CD1c-positive myeloid dendritic cell (primary cell): ENCODE measurements at regions not wholly inside any gene's neighbourhood (a gene's known extent, or its start where the extent isn't known, plus 50 kb on each side); places are given as distances from the start of the nearest gene placed in this dataset.
"Not testable (repeated sequence)": the region's sequence is repeated elsewhere in the genome, so short reads cannot be mapped to it uniquely, and the experiment has no call there.

Source experiments
- DNase-seq: peaks from one replicate; pipeline ENCODE4 v3.0.0-alpha.2; 2016; ENCODE audit errors: extremely low spot score

DNA sequence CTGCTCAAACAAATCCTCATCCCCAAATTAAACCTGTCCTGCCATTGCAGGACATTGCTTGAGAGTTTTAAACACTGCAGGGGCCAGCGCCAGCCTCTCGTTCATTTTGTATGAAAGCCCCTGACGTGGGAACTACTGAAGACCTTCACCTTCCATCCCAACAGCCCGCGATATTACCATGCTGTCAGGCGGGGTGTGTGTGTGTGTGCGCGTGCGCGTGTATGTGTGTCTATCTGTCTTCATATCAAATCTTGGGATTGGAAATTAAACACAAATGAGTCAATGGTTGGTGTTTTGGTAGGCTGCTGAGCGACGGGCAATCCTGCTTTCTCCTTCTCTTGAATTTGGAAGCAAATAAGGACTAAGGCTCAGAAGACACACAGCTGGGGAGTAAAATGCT, 776.9 kb downstream of the TBC1D22A start:
- no peak for DNase-seq

DNA sequence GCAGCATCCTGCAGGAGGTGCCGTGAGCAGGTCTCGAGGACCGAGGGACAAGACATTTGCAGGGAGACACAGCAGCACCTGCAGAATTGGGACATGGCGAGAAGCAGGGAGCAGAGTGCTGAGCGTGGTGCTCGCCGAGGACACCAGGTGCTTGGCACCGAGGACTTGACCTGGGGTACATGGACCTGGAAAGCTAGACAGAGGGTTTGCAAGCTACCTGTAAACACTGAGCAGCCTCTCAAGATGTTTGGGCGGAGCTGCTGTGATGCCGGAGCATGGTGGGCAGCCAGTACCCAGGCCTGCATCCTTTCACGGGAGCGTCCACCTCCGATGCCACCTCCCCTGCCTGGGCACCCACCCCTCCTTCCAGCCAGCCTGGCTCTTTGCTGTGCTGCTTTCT, 773.2 kb downstream of the TBC1D22A start:
- DNase-seq = no peak

GRCh38 chr22:47534804-47535410, 772.5 kb downstream of the TBC1D22A start:
- DNase-seq = no peak

- no peak for DNase-seq
Observed at GRCh38 chr22:47533961-47534803, 771.7 kb downstream of the TBC1D22A start.

DNA sequence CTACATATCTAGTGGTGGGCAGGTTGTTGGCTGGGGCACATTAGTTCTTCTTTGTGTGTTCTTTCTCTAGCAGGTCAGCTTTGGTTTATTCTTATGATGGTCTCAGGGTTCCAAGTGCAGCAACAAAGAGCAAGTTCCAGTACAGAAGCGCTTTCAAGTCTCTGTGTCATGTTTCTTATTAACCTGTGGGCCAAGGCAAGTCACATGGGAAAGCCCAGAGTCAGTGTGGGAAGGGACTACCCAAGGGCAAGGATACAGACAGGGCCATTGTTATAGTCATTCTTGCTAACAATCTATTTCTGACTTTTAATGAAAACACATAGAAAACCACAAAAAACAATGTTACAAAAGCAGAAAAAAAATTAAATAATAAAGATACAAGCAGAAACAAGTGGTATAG, 754.6 kb downstream of the TBC1D22A start:
- no peak for DNase-seq

GRCh38 chr22:47515384-47516125, 753.1 kb downstream of the TBC1D22A start:
- DNase-seq = no peak

- no peak for DNase-seq
Observed at GRCh38 chr22:47512617-47513016, 750.2 kb downstream of the TBC1D22A start.

DNA sequence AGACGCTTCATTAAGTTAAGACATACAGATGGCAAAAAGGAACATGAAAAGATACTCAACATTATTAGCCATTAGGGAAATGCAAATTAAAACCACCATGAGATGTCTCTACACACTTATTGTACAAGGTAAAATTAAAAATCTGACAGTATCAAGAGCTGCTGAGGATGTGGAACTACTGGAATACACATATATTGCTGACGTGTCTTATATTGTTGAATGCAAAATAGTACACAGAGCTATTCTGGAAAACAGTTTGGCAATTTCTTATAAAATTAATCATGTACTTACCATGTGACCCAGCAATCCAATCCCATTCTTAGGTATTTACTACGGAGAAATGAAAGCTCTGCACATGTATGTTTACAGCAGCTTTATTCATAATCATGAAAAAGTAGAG, 742.5 kb downstream of the TBC1D22A start:
- no peak for DNase-seq

GRCh38 chr22:47498969-47499495, 736.6 kb downstream of the TBC1D22A start:
- no peak for DNase-seq

- no peak for DNase-seq
Observed at GRCh38 chr22:47497666-47498065, 735.2 kb downstream of the TBC1D22A start.

DNA sequence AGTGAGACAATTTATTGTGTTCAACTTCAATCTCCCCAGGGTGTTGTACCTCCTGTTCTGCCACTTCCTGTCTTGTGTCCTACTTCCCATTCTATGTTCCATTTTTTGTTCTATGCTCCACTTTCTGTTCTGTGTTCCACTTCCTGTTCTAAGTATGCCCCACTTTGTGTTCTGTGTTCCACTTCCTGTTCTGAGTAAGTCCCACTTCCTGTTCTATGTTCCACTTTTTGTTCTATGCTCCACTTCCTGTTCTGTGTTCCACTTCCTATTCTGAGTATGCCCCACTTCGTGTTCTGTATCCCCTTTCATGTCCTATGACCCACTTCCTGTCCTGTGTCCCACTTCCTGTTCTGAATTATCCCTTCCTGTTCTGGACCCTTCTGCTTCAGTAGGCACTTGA, 732.7 kb downstream of the TBC1D22A start:
- DNase-seq = peak; percentile 51

- DNase-seq = not testable (repeated sequence)
Observed at GRCh38 chr22:47488131-47488530, 725.7 kb downstream of the TBC1D22A start.

- DNase-seq = no peak
Observed at GRCh38 chr22:47486569-47487312, 724.3 kb downstream of the TBC1D22A start.

DNA sequence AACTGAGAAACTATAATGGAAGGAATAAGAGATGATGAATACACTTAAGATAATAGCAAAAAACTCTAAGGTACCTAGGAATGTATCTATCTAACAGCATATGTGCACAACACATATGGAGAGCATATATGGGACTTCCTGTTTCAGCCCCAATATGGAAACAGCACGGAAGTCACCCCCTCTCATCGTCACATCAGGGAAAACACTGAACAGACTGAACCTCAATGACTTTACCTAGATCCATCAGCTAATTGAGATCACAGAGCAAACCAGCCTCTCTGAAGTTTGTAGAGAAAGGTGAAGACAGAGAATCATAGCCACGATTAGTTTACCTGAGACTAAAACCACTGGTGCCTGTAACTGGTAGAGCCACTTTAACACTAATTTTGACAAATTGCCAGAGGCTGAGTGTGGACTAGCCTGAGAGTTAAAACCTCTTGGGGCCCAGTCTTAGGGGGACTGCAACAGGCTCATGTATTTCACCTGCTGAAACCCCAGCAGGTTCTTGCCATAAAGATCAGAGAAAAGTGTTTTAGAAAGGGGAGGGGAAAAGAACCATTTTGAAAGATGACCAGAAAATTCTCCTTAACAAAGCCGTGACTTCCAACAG, 722.6 kb downstream of the TBC1D22A start:
- no peak for DNase-seq

GRCh38 chr22:47476231-47476630, 713.8 kb downstream of the TBC1D22A start:
- DNase-seq = no peak

DNA sequence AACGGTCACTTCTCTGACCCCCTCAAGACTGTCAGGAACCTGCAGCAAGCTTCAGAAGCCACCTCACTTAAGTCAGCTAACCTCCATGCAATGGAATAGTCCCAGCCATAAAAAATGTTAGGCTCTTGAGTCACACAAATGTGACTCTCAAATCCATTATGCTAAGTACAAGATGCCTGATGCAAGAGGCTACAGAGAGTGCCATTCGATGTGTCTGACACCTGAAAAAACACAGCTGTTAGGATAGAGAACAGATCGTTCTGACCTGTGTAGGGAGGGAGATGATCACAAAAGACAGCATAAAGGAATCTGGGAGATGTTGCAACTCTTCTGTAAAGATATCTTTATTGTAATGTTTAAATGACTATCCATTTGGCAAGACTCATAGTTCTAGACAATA, 712.4 kb downstream of the TBC1D22A start:
- DNase-seq = no peak

GRCh38 chr22:47474464-47474863, 712.0 kb downstream of the TBC1D22A start:
- no peak for DNase-seq

DNA sequence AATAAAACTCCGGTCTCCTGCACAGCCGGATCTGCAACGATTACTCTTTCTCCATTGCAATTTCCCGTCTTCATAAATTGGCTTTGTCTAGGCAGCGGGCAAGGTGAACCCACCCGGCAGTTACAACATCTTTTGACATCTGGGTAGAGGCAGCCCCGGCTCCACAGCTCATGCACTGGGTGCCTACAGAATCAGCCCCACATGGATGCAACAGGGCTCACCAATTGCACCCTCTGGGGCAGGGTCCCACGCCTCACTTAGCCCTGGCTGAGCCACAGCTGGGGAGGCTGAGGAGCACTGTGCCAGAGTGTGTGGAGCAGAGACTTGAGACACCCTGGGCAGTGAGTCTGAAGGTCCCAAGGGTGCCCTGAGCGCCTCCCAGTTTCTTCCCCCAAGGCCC, 710.2 kb downstream of the TBC1D22A start:
- DNase-seq = no peak

DNA sequence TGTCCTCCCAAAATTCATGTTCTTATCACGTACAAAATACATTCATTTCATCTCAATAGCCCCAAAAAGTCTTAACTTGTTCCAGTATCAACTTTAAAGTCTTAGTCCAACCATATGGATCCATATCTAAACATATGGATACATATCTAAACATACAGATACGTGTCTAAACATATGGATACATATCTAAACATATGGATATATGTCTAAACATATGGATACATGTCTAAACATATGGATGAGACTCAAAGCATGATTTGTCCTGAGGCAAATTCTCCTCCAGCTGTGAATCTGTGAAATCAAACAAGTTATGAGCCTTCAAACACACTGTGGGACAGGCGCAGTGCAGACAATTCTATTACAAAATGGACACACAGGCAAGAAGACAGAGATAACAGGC, 709.0 kb downstream of the TBC1D22A start:
- no peak for DNase-seq

DNA sequence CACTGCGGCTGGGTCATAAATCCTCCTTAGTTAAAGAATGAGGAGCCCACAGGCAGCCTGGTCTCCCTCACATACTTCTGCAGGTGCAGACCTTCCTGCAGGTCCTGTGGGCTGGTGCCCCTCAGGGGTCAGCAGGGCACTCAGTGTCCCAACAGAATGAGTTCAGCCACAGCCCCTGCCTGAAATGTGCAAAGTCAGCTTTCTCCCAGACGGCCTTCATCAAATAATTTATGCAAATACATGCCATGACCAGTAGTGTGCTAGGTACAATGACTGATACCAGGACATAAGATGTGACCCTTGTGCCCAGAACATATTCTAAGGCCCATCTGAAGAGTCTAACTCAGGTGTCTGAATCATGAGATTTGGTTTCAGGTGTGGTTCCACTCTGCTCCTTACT, 703.4 kb downstream of the TBC1D22A start:
- no peak for DNase-seq

- DNase-seq = no peak
Observed at GRCh38 chr22:47465222-47465621, 702.8 kb downstream of the TBC1D22A start.
